ENCODE measurements at regions not wholly inside any gene's neighbourhood (a gene's known extent, or its start where the extent isn't known, plus 50 kb on each side); places are given as distances from the start of the nearest gene placed in this dataset.

- TF ChIP-seq CTCF (IDR thresholded peaks at IDR 0.05; ENCODE audit: insufficient read depth, low read depth, low read length) = no peak
- TF ChIP-seq EZH2 (IDR thresholded peaks at IDR 0.05; ENCODE audit: insufficient read depth, low read length) = no peak
Observed at GRCh38 chr4:125620066-125620860, 305.5 kb downstream of the FAT4 start.
